Umbilical cord (tissue), 1 donor: ENCODE measurements at regions not wholly inside any gene's neighbourhood (a gene's known extent, or its start where the extent isn't known, plus 50 kb on each side); places are given as distances from the start of the nearest gene placed in this dataset.
"Not testable (repeated sequence)": the region's sequence is repeated elsewhere in the genome, so short reads cannot be mapped to it uniquely, and the experiment has no call there.

ENCODE experiments used
- DNase-seq: peaks from one replicate; pipeline ENCODE4 v3.0.0-alpha.2; 2015; ENCODE audit warnings: low spot score

DNA sequence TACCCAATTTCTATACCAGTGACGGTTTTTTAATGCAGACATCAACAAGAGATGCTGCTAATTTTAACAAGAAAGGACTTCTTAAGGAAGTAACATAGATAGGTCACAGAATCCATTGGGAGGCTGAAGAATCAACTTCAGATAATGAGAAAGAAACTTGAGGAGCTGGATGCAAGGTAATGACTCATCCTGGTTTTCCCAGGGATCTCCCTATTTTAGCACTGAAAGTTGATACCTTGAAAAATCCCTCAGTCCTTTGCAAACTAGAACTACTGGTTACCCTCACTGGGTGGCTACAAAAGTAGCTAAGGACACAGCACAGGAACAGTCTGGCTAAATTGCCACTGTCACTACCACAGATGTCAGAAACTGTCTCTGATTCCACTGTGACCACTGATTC lies 561.9 kb downstream of the FLRT2 start:
- no peak for DNase-seq

GRCh38 chr14:86088156-86088555 lies 558.2 kb downstream of the FLRT2 start:
- peak; percentile 53 for DNase-seq

DNA sequence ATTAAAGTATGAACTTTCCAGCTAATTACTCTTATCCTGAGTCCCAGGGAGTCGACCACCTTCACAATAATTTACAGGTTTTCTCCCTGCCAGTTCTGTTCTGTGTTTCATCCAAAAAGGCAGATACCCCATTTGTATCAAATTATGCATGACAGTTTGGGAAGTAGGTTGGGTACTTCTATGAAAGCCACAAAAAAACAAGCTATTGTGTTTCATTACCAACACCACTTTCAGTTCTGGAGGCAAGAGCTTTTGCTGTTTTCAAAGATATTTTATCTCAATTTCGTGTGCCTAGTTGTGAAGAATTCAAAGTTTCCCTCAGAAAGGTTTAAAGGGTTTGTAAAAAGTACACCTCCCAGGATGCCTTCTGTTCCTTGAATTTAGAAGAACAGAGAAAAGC lies 557.4 kb downstream of the FLRT2 start:
- DNase-seq, result no peak

DNA sequence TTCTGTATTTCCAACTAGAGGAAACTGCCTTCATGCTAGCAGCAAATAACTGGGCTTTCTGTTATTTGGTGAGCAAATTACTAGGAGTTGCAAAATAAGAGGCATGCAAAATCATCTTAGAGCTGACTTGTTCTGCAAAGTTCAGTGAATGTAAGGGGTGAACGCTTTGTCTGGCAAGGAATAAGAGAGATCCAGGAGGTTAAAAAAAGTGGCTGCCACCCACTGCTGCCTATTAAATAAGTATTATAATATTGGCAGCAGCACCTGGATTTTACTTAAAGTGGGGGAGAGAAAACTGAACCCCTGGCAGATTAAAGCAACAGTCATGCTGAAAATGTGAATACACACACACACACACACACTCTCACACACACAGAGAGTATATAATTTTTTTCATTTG lies 557.0 kb downstream of the FLRT2 start:
- peak; percentile 11 for DNase-seq

DNA sequence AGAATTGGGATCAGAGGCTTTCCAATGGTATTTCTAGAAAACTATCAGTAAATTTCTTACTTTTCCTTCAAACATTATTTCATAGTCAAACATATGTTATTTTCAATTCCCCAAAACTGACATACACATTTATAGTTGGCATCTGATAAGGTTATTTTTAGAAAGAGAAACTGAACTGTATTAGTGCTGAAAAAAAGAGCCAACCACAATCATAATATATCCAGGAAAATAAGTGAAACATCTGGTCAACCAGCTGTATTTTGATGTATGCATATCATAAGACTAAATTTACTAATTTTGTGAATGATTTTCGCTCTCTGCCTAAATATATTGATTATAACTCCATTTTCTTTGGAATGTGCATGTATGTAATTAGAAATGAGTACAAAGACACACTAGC lies 554.2 kb downstream of the FLRT2 start:
- DNase-seq, result no peak

- peak; percentile 66 for DNase-seq
These were observed 553.7 kb downstream of the FLRT2 start for GRCh38 chr14:86083616-86084015.

DNA sequence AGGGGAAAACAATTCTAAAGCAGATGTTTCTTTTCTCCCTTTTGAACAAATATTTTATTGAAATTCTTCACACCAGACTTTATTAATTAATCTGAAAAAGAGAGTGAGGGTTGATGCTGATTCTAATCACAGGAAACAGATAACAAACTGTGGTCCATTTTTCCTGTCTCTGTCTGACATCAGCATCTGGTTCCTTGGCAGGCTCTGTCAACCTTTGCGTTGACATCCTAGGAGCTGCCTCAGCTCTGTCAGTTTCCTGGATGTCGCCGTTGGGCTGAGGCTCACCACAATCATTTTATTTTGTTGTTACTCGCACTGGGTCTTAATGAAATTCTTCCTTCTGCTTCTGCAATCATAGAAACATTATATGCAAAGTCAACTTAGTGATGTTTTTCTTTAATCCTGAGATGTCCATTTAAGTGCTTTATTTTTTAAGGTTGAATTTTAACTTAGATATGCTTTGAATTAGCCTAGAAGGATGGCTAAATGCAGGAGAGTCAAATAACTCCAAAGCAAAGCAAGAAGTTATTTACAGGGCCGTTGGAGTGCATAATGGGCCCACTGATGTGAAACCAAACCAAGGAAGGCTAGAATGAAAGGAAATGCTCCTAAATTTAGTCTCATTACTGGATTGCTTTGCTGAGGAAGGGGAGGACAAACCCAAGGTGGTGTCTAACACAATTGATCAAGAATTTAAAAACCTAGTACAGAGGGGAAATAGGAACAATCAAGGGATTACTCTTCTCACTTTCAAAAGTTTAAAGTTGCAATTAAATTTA lies 542.4 kb downstream of the FLRT2 start:
- DNase-seq, result no peak

GRCh38 chr14:86066651-86067050 lies 536.7 kb downstream of the FLRT2 start:
- DNase-seq, result no peak

DNA sequence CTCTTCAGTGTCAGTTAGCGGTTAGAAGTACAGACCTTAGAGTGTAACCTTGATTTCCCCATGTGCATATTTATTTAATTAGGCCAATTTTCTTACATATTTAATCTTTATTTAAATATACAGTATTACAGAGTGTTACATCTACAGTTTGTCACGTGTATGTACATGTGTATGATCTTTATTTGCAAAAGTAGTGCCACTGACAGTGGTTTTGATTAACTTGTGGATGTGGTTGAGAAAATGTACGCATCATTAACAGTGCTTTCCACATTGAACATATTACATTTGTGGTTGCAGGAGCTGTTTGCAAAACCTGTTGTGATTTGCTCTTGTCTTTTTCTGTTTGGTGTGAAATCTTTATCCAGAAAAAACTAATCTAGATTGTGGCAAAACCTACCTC lies 535.5 kb downstream of the FLRT2 start:
- no peak for DNase-seq

DNA sequence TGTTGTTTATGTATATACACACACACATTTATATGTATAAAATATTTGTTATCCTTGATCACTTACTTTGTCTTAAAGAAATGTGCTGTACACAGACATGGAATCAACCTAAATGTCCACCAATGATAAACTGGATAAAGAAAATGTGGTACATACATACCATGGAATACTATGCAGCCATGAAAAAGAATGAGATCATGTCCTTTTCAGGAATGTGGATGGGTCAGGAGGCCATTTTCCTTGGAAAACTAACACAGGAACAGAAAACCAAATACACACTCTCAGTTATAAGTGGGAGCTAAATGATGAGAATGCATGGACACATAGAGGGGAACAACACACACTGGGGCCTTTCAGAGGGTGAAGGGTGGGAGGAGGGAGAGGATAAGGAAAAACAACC lies 534.7 kb downstream of the FLRT2 start:
- DNase-seq, result not testable (repeated sequence)

DNA sequence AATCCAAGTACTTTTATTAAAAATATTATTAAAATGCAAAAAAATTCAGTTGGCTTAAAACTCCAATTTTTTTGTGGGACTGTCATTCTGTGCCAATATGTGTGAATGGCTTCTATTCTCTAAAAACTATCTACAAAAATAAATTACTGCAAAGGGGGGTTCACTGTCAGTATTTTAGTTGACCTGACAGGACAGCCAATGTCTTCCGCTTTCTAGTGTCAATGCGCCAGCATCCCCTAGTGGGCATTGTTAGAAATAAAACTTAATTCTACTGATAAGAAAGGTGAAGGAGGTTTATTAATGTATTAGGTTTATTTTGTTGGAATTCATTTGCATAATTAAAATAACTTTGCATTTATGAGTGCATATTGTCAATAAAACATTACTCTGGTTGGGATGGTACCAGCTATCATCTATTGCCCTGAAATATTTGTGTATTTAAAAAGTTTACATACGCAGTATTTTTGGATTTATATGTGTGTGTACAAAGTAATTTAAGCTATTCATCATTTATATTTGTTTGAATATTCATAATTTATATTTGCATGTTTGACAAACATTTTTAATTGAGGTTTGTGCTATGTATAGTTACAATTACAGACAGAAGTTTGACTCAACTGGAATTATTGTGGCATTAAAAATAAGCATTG lies 527.2 kb downstream of the FLRT2 start:
- peak; percentile 38 for DNase-seq

DNA sequence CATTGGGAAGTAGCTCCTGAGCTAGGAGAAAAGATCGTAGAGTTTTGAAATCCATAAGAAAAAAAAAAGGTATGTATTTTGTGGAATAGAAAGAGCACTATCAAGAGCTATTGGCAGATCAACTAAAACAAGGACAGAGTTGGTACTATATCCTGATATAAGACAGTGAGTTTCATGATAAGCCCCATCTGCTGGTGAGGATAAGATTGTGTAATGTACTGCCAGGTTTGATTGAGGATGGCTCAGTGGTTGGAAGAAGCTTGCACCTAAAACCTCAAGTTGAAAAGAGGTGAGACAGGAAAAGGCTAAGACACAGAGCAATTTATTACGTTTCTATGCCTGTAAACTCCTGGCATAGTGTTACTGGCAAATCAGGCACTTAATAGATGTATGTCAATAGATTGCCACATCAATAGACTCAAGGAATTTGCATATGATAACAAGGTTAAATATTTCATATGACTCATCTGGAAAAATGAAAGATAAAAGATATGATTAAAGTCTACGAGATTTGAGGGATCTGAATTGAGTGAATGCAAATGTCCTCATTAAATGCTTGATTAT lies 525.6 kb downstream of the FLRT2 start:
- DNase-seq, result peak; percentile 36

GRCh38 chr14:86052868-86053267 lies 522.9 kb downstream of the FLRT2 start:
- DNase-seq, result no peak

DNA sequence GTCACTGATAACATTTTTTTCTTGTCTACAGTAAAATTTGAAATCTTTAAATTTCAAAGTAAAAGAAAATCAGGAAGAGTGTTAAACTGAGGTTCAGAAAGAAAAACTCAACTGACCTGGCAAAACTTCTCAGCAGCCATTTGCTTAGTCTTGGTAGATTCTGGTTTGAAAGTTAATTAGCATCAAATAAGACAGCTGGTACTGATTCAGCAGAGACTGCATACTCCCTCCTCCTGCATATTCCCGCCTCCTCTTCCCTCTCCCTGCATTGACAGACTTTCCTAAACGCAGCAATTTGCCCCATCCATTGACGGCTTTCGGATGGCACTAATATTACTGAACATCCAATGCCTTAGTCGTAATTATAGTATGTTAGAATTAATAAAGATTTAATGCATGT lies 520.8 kb downstream of the FLRT2 start:
- DNase-seq, result no peak

- no peak for DNase-seq
These were observed 520.2 kb downstream of the FLRT2 start for GRCh38 chr14:86050072-86050683.

GRCh38 chr14:86039176-86039575 lies 509.2 kb downstream of the FLRT2 start:
- no peak for DNase-seq

GRCh38 chr14:86038387-86039042 lies 508.6 kb downstream of the FLRT2 start:
- DNase-seq, result peak; percentile 22

DNA sequence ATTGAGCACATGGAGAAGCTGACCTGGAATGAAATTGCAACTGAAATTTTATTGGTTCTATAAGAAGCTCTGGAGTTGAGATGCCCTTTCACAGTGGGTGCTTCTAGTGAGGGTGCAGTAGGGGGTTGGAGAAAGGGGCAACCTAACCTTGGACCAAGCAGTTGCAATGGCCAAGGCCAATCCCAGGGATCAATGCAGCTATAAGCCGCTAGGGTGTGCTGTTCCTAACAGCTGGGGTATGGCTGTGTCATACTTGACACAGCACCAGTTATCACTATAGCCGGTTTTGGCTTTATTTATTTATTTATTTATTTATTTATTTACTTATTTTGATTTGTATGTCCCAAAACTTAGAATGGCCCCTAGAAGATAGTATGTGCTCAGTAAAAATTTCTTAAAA lies 505.9 kb downstream of the FLRT2 start:
- DNase-seq, result no peak

DNA sequence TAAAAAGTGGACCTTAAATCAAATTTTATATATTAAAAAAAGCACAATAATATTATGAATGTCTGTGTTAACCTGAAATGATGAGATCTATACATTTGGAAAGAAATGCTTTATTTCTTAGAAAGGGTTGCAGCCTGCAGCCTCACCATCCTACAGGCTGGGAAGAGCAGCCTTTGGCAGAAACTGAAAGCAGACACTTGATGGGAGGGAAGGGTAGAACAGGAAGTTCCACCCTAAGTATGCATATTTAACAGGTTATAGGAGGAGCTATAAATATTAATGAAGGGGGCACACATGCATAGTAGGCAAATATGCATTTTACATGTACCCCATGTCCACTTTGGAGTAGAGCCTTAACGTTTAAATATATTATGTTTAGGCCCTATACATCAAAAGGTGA lies 498.0 kb downstream of the FLRT2 start:
- DNase-seq, result no peak

DNA sequence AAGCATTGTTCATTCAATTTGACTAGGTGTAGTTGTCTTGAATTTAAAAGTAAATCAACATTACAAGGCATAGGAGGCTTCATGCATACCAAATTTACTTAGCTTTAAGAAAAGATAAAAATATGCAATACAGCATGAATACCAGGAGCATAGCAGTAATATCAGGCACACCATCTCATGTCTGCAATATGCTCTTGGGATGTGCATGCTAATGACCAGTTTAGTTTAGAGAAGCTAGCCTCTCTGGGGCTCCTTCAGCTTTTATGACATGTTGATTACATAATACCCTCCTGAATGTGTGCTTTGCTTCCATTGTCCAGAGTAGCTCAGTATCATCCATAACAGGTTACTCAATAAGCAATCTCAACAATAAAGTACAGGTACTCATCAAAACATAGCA lies 497.2 kb downstream of the FLRT2 start:
- no peak for DNase-seq

DNA sequence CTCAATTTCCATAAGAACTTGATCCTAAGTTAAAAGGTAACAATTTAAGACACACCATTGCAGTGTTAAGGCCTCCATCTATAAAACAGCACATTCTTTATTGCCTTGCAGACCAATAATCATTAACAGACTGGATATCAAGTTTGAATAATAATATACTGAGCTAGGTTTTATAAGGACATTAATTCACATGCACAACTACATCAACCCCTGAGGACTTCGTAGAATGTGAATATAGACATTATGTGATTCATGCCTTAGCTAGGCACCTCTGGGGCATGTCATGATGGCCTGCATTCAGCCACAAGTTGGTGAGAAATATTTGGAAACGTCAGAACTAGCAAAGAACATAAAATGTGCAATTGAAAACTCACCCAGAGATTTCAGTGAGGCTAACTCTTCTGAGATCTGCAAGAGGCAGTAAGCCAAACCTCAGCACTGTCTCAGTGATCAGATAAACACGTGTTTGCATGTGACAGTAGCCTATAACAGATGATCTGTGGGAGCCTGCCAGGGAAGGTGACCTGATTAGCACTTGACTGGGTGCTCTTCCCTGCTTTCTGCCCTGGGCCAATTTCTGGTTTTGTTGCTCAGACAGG lies 492.2 kb downstream of the FLRT2 start:
- no peak for DNase-seq

- no peak for DNase-seq
These were observed 490.9 kb downstream of the FLRT2 start for GRCh38 chr14:86020841-86021240.
